HEK293 (cell line): ENCODE measurements at regions not wholly inside any gene's neighbourhood (a gene's known extent, or its start where the extent isn't known, plus 50 kb on each side); places are given as distances from the start of the nearest gene placed in this dataset.
"Not testable (repeated sequence)": the region's sequence is repeated elsewhere in the genome, so short reads cannot be mapped to it uniquely, and the experiment has no call there.

Experiments used
- PBX3 ChIP-seq: sonication (generic); formaldehyde crosslinking; IDR thresholded peaks from 2 replicates; pipeline ENCODE4 v1.8.1; 2022; ENCODE audit warnings: mild to moderate bottlenecking, moderate library complexity, missing genetic modification reagents
- PRDM4 ChIP-seq: fragments of 450-650 bp; formaldehyde crosslinking; IDR thresholded peaks from 2 replicates; pipeline ENCODE4 v1.5.1; 2017; ENCODE audit warnings: missing biosample characterization, missing genetic modification characterization
- REST ChIP-seq: fragments of 450-650 bp; formaldehyde crosslinking; IDR thresholded peaks from 2 replicates; pipeline ENCODE4 v1.5.1; 2016; ENCODE audit warnings: missing biosample characterization, missing genetic modification characterization
- ZBTB7A ChIP-seq: fragments of 450-650 bp; formaldehyde crosslinking; IDR thresholded peaks from 2 replicates; pipeline ENCODE4 v1.5.1; 2016; ENCODE audit warnings: low read depth, missing biosample characterization, missing genetic modification characterization
- ZFP41 ChIP-seq: fragments of 450-650 bp; formaldehyde crosslinking; IDR thresholded peaks from 2 replicates; pipeline ENCODE4 v1.5.1; 2016; ENCODE audit warnings: missing biosample characterization, missing genetic modification characterization, borderline replicate concordance
- ZNF19 ChIP-seq: fragments of 450-650 bp; formaldehyde crosslinking; IDR thresholded peaks from 2 replicates; pipeline ENCODE4; 2016; ENCODE audit warnings: missing biosample characterization, missing genetic modification characterization, low read depth

GRCh38 chr9:65416948-65417347 is 131.9 kb upstream of the FOXD4L5 start:
- TF ChIP-seq ZNF19; PRDM4 (tag by site-specific recombination); ZBTB7A (tag by site-specific recombination); REST (tag by site-specific recombination); ZFP41 (tag by site-specific recombination); PBX3 (CRISPR knock-in tag): not testable (repeated sequence)
